Breast epithelium (tissue), 3 donors: ENCODE measurements at regions not wholly inside any gene's neighbourhood (a gene's known extent, or its start where the extent isn't known, plus 50 kb on each side); places are given as distances from the start of the nearest gene placed in this dataset.

Experiments used
- CTCF ChIP-seq, 3 donors: fragments of 450-650 bp; IDR thresholded peaks; one replicate each; pipeline ENCODE4 v1.5.1; 2016 to 2017; ENCODE audit warnings: antibody characterized with exemption in 3 of 3, mild to moderate bottlenecking in 3 of 3, moderate library complexity in 3 of 3
- POLR2AphosphoS5 ChIP-seq, 3 donors: sonication (generic); formaldehyde crosslinking; IDR thresholded peaks; one replicate each; pipeline ENCODE4 v1.6.1; 2017; ENCODE audit warnings: antibody characterized with exemption in 3 of 3

- TF ChIP-seq POLR2AphosphoS5 (IDR thresholded peaks at IDR 0.05) (no peak), CTCF (IDR thresholded peaks at IDR 0.05) (no peak)
Observed at GRCh38 chr6:170062209-170062914, 228.5 kb downstream of the DLL1 start.
